HL-60 (cell line): ENCODE measurements at regions not wholly inside any gene's neighbourhood (a gene's known extent, or its start where the extent isn't known, plus 50 kb on each side); places are given as distances from the start of the nearest gene placed in this dataset.

ENCODE experiments used
- TF ChIP-seq, protein P1 (sequence below): IDR thresholded peaks from one replicate; pipeline ENCODE4 v1.5.1; 2011; ENCODE audit warnings: low read length, control low read depth, inconsistent platforms; ENCODE audit not compliant: insufficient read depth
- TF ChIP-seq, protein P2 (sequence below): IDR thresholded peaks from 2 replicates; pipeline ENCODE4 v1.6.1; 2012; ENCODE audit warnings: low read depth; ENCODE audit not compliant: insufficient replicate concordance

DNA sequence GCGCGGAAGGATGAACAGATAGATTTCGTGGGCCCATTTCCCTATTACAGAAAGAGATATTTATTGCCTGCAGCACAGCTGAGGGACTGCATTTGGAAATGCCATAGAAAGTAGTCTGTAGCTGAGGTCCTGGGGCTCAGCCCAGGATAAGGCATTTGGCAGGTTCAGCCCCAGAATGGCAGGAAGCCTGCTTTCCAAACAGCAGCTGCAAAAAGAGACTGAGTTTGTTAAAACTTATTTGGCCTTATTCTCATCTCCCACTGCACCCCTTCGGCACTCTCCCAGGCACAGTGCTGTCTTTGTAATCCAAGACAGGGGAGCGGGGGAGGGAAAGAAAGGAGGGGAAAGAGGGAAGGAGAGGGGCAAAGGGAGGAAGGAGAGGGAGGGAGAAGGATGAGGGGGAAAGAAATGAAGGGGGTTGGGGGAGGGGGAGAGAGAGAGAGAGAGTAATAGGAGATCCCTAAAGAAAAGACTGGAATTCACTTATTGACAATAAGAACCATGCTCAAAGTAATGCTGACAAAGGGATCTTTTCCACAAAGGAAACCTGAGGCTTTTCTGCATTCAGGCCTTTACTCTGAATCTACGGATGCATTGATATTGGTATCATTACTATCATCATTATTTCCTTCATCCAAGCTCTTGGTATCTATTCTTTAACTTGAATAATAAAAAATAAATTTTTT lies 94.0 kb upstream of the LRRN1 start:
- TF ChIP-seq, protein P1, sequence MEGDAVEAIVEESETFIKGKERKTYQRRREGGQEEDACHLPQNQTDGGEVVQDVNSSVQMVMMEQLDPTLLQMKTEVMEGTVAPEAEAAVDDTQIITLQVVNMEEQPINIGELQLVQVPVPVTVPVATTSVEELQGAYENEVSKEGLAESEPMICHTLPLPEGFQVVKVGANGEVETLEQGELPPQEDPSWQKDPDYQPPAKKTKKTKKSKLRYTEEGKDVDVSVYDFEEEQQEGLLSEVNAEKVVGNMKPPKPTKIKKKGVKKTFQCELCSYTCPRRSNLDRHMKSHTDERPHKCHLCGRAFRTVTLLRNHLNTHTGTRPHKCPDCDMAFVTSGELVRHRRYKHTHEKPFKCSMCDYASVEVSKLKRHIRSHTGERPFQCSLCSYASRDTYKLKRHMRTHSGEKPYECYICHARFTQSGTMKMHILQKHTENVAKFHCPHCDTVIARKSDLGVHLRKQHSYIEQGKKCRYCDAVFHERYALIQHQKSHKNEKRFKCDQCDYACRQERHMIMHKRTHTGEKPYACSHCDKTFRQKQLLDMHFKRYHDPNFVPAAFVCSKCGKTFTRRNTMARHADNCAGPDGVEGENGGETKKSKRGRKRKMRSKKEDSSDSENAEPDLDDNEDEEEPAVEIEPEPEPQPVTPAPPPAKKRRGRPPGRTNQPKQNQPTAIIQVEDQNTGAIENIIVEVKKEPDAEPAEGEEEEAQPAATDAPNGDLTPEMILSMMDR = no peak
- TF ChIP-seq, protein P2, sequence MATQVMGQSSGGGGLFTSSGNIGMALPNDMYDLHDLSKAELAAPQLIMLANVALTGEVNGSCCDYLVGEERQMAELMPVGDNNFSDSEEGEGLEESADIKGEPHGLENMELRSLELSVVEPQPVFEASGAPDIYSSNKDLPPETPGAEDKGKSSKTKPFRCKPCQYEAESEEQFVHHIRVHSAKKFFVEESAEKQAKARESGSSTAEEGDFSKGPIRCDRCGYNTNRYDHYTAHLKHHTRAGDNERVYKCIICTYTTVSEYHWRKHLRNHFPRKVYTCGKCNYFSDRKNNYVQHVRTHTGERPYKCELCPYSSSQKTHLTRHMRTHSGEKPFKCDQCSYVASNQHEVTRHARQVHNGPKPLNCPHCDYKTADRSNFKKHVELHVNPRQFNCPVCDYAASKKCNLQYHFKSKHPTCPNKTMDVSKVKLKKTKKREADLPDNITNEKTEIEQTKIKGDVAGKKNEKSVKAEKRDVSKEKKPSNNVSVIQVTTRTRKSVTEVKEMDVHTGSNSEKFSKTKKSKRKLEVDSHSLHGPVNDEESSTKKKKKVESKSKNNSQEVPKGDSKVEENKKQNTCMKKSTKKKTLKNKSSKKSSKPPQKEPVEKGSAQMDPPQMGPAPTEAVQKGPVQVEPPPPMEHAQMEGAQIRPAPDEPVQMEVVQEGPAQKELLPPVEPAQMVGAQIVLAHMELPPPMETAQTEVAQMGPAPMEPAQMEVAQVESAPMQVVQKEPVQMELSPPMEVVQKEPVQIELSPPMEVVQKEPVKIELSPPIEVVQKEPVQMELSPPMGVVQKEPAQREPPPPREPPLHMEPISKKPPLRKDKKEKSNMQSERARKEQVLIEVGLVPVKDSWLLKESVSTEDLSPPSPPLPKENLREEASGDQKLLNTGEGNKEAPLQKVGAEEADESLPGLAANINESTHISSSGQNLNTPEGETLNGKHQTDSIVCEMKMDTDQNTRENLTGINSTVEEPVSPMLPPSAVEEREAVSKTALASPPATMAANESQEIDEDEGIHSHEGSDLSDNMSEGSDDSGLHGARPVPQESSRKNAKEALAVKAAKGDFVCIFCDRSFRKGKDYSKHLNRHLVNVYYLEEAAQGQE = no peak
